ENCODE measurements at regions not wholly inside any gene's neighbourhood (a gene's known extent, or its start where the extent isn't known, plus 50 kb on each side); places are given as distances from the start of the nearest gene placed in this dataset.
A peak's percentile ranks its signal among the peaks of the same experiment; 100 is the strongest.

- intact Hi-C loops (cut with micrococcal nuclease; ENCODE audit: unreplicated experiment) (no loop called here), in situ Hi-C loops (cut with HindIII; ENCODE audit: low pct_unique_long_range_greater_than_20kb, low sequenced_read_pairs) (no loop called here)
- Histone ChIP-seq H3K4me3 (ENCODE audit: low read depth in 2 of 2, low read length in 2 of 2) (no peak overlapping the region), H3K9me3 (ENCODE audit: control insufficient read depth, insufficient read depth, low read depth, low read length) (no peaks in the 10 kb centered on the region), H3K4me1 (ENCODE audit: control insufficient read depth, insufficient read depth, low read length) (no peaks in the 10 kb centered on the region), H3K27me3 (ENCODE audit: control insufficient read depth, insufficient read depth, low read length) (no peaks in the 10 kb centered on the region), H3K27ac (ENCODE audit: low read length) (no peak overlapping the region), H3K36me3 (ENCODE audit: control insufficient read depth, insufficient read depth, low read length) (no peaks in the 10 kb centered on the region)
- CTCF ChIA-PET, result no interaction called here
- POLR2A ChIA-PET, result no interaction called here
- no peak for ATAC-seq
- DNase-seq (ENCODE audit: low read depth, low spot score), result no peak
- no peak for TF ChIP-seq SIN3A (IDR thresholded peaks at IDR 0.05; ENCODE audit: borderline replicate concordance, insufficient read depth, low read depth, low read length)
- TF ChIP-seq REST (IDR thresholded peaks at IDR 0.05; ENCODE audit: insufficient read depth in 1 of 2, low read depth in 2 of 2, low read length in 1 of 2), result no peak
- no peak for TF ChIP-seq CTCF (IDR thresholded peaks at IDR 0.05)
- TF ChIP-seq TCF7L2 (IDR thresholded peaks at IDR 0.05; ENCODE audit: low read depth, low read length), result no peak
- no peak for TF ChIP-seq POLR2AphosphoS5 (IDR thresholded peaks at IDR 0.05; ENCODE audit: low read depth, low read length)
- BruUV-seq (replicated peaks), result no TSS peak
These were observed 221.8 kb upstream of the RBMS1 start for GRCh38 chr2:160715428-160715827.

- H3K4me3 ChIP-seq (ENCODE audit: low read depth in 2 of 2, low read length in 2 of 2), result no peak overlapping the region
- ChIA-PET POLR2A (no interaction called here), CTCF (no interaction called here)
- in situ Hi-C loops (cut with HindIII; ENCODE audit: low pct_unique_long_range_greater_than_20kb, low sequenced_read_pairs), result no loop called here
- H3K9me3 ChIP-seq (ENCODE audit: control insufficient read depth, insufficient read depth, low read depth, low read length), result no peaks in the 10 kb centered on the region
- intact Hi-C loops (cut with micrococcal nuclease; ENCODE audit: unreplicated experiment), result no loop called here
- no peaks in the 10 kb centered on the region for H3K36me3 ChIP-seq (ENCODE audit: control insufficient read depth, insufficient read depth, low read length)
- H3K27me3 ChIP-seq (ENCODE audit: control insufficient read depth, insufficient read depth, low read length), result no peaks in the 10 kb centered on the region
- ATAC-seq, result no peak
- H3K4me1 ChIP-seq (ENCODE audit: control insufficient read depth, insufficient read depth, low read length), result no peaks in the 10 kb centered on the region
- DNase-seq (ENCODE audit: low read depth, low spot score), result peak; percentile 30
- TF ChIP-seq CTCF (IDR thresholded peaks at IDR 0.05), result no peak
- TF ChIP-seq REST (IDR thresholded peaks at IDR 0.05; ENCODE audit: insufficient read depth in 1 of 2, low read depth in 2 of 2, low read length in 1 of 2), result no peak
- TF ChIP-seq SIN3A (IDR thresholded peaks at IDR 0.05; ENCODE audit: borderline replicate concordance, insufficient read depth, low read depth, low read length), result no peak
- no peak for TF ChIP-seq TCF7L2 (IDR thresholded peaks at IDR 0.05; ENCODE audit: low read depth, low read length)
- TF ChIP-seq POLR2AphosphoS5 (IDR thresholded peaks at IDR 0.05; ENCODE audit: low read depth, low read length), result no peak
- H3K27ac ChIP-seq (ENCODE audit: low read length), result no peak overlapping the region
- no TSS peak for BruUV-seq (replicated peaks)
These were observed 225.5 kb upstream of the RBMS1 start for GRCh38 chr2:160719116-160719515.

Measured in Panc1 (cell line).